HEK293T (cell line): ENCODE measurements at regions not wholly inside any gene's neighbourhood (a gene's known extent, or its start where the extent isn't known, plus 50 kb on each side); places are given as distances from the start of the nearest gene placed in this dataset.
"Not testable (repeated sequence)": the region's sequence is repeated elsewhere in the genome, so short reads cannot be mapped to it uniquely, and the experiment has no call there.

Experiments
- ARNT ChIP-seq: fragments of 450-650 bp; IDR thresholded peaks from 2 replicates; pipeline ENCODE4 v1.6.1; 2017; ENCODE audit warnings: mild to moderate bottlenecking
- BHLHE40 ChIP-seq: fragments of 450-650 bp; IDR thresholded peaks from 2 replicates; pipeline ENCODE4 v1.6.1; 2016; ENCODE audit warnings: mild to moderate bottlenecking, moderate library complexity, borderline replicate concordance
- ELF4 ChIP-seq: fragments of 450-650 bp; IDR thresholded peaks from 2 replicates; pipeline ENCODE4 v1.6.1; 2017; ENCODE audit warnings: antibody characterized with exemption
- FOXA1 ChIP-seq: fragments of 450-650 bp; IDR thresholded peaks from 2 replicates; pipeline ENCODE4 v1.6.1; 2016; ENCODE audit warnings: mild to moderate bottlenecking
- FOXM1 ChIP-seq: fragments of 450-650 bp; IDR thresholded peaks from 2 replicates; pipeline ENCODE4 v1.6.1; 2017; ENCODE audit warnings: mild to moderate bottlenecking, borderline replicate concordance
- L3MBTL2 ChIP-seq: fragments of 450-650 bp; conservative IDR thresholded peaks from 2 replicates; pipeline ENCODE4 v1.6.1; 2016; ENCODE audit warnings: mild to moderate bottlenecking
- LEF1 ChIP-seq: fragments of 450-650 bp; IDR thresholded peaks from 2 replicates; pipeline ENCODE4 v1.6.1; 2017; ENCODE audit warnings: mild to moderate bottlenecking, borderline replicate concordance
- NFRKB ChIP-seq: fragments of 450-650 bp; IDR thresholded peaks from 2 replicates; pipeline ENCODE4 v1.6.1; 2016; ENCODE audit warnings: mild to moderate bottlenecking, moderate library complexity
- PKNOX1 ChIP-seq: fragments of 450-650 bp; IDR thresholded peaks from 2 replicates; pipeline ENCODE4 v1.6.1; 2016
- SP1 ChIP-seq: fragments of 450-650 bp; IDR thresholded peaks from 2 replicates; pipeline ENCODE4 v1.6.1; 2017
- SUZ12 ChIP-seq: fragments of 450-650 bp; IDR thresholded peaks from 2 replicates; pipeline ENCODE4 v1.6.1; 2016; ENCODE audit warnings: mild to moderate bottlenecking
- TARDBP ChIP-seq: fragments of 450-650 bp; IDR thresholded peaks from 2 replicates; pipeline ENCODE4 v1.6.1; 2016

GRCh38 chr14:105712670-105713069 is 186.3 kb downstream of the TMEM121 start:
- TF ChIP-seq SUZ12, FOXA1, ARNT, TARDBP, SP1, PKNOX1, ELF4, FOXM1, NFRKB, L3MBTL2, BHLHE40, LEF1: not testable (repeated sequence)
